H1 (cell line): ENCODE measurements at regions not wholly inside any gene's neighbourhood (a gene's known extent, or its start where the extent isn't known, plus 50 kb on each side); places are given as distances from the start of the nearest gene placed in this dataset.

Source experiments
- CTCF ChIA-PET: fragments of 300-600 bp; sonication (Branson Sonifier 250); formaldehyde crosslinking; loops from one replicate; lab custom pipeline; 2021; ENCODE audit not compliant: partially characterized antibody; lab: Charles Lee
- POLR2A ChIA-PET: fragments of 300-600 bp; sonication (Branson Sonifier 250); formaldehyde crosslinking; loops from one replicate; lab custom pipeline; 2021; ENCODE audit warnings: inconsistent platforms; ENCODE audit not compliant: partially characterized antibody; lab: Charles Lee
- DNase-seq, 2 experiments: peaks; one replicate each; pipeline versions ENCODE4 v3.0.0 to v3.0.0-alpha.2; 2010 to 2022; ENCODE audit warnings: low spot score in 2 of 2, low read depth in 1 of 2, mixed read lengths in 1 of 2
- FAIRE-seq: peaks from 2 replicates; lab custom pipeline; 2011; peaks lifted over from hg19 to GRCh38; lab: Jason Lieb, UNC
- H2AFZ ChIP-seq: 2 replicates; pipeline ENCODE4 v1.8.1; 2012; ENCODE audit warnings: low read length, inconsistent platforms
- H2AK5ac ChIP-seq: 2 replicates; pipeline ENCODE4 v1.6.1; 2013; ENCODE audit warnings: low read depth, low read length
- H2BK120ac ChIP-seq: replicated peaks from 2 replicates; pipeline ENCODE3; 2013; ENCODE audit warnings: low read depth, low read length, inconsistent platforms
- H2BK12ac ChIP-seq: 2 replicates; pipeline ENCODE4 v1.6.1; 2013; ENCODE audit warnings: low read depth, low read length
- H2BK15ac ChIP-seq: 2 replicates; pipeline ENCODE4 v1.6.1; 2013; ENCODE audit warnings: low read length
- H2BK20ac ChIP-seq: 2 replicates; pipeline ENCODE4 v1.6.1; 2013; ENCODE audit warnings: low read length
- H2BK5ac ChIP-seq: 2 replicates; pipeline ENCODE4 v1.6.1; 2013; ENCODE audit warnings: low read depth, low read length
- H3K14ac ChIP-seq: 2 replicates; pipeline ENCODE4 v1.6.1; 2013; ENCODE audit warnings: inconsistent platforms; ENCODE audit not compliant: insufficient read length
- H3K18ac ChIP-seq: 2 replicates; pipeline ENCODE4 v1.6.1; 2013; ENCODE audit warnings: low read length; ENCODE audit errors: extremely low read depth
- H3K23ac ChIP-seq: 2 replicates; pipeline ENCODE4 v1.6.1; 2013; ENCODE audit warnings: inconsistent platforms; ENCODE audit not compliant: insufficient read length
- H3K23me2 ChIP-seq: 2 replicates; pipeline ENCODE4 v1.6.1; 2013; ENCODE audit warnings: low read depth, low read length
- H3K27ac ChIP-seq: 2 replicates; pipeline ENCODE4 v1.6.1; 2011; ENCODE audit warnings: low read depth, low read length, inconsistent platforms
- H3K27me3 ChIP-seq, 4 experiments: replicated peaks in 1 of 4; 1 replicate in 1 of 4; 2 replicates in 3 of 4; pipeline versions ENCODE4 v1.6.1 to v1.8.1; 2011 to 2013; ENCODE audit warnings: low read length in 3 of 4, mild to moderate bottlenecking in 3 of 4, inconsistent platforms in 2 of 4, mixed read lengths in 2 of 4, moderate library complexity in 1 of 4; ENCODE audit not compliant: control insufficient read depth in 3 of 4, insufficient read depth in 3 of 4; ENCODE audit errors: extremely low read depth in 1 of 4
- H3K36me3 ChIP-seq, 4 experiments: 2 replicates each; pipeline versions ENCODE4 v1.6.1 to v1.8.1; 2011 to 2013; ENCODE audit warnings: mild to moderate bottlenecking in 4 of 4, low read length in 3 of 4, moderate library complexity in 2 of 4, control low read depth in 1 of 4, inconsistent platforms in 1 of 4; ENCODE audit not compliant: insufficient read depth in 4 of 4, control insufficient read depth in 2 of 4
- H3K4ac ChIP-seq: replicated peaks from 2 replicates; pipeline ENCODE3; 2013; ENCODE audit warnings: low read length, low read depth, mixed read lengths, inconsistent platforms; ENCODE audit not compliant: insufficient read length
- H3K4me1 ChIP-seq, 4 experiments: replicated peaks in 1 of 4; 1 replicate in 1 of 4; 2 replicates in 3 of 4; pipeline versions ENCODE4 v1.6.1 to v1.8.1; 2011 to 2013; ENCODE audit warnings: low read length in 3 of 4, inconsistent platforms in 2 of 4, mixed read lengths in 1 of 4; ENCODE audit not compliant: insufficient read depth in 4 of 4, control insufficient read depth in 3 of 4
- H3K4me2 ChIP-seq, 2 experiments: 2 replicates each; pipeline versions ENCODE4 v1.6.1 to v1.8.1; 2011 to 2013; ENCODE audit warnings: low read depth in 2 of 2, low read length in 2 of 2, control low read depth in 1 of 2, inconsistent platforms in 1 of 2, mild to moderate bottlenecking in 1 of 2; ENCODE audit not compliant: insufficient read depth in 1 of 2
- H3K4me3 ChIP-seq, 4 experiments: fragments of 200-600, 300-600 bp in 1 of 4; sonication (generic), shearing (Covaris generic), sonication (Bioruptor Twin) in 1 of 4; 2 replicates each; pipeline versions ENCODE4 v1.5.1 to v1.8.1; 2011 to 2016; ENCODE audit warnings: low read length in 4 of 4, low read depth in 3 of 4, control low read depth in 2 of 4, inconsistent platforms in 2 of 4, mild to moderate bottlenecking in 2 of 4, mixed read lengths in 1 of 4, moderate library complexity in 1 of 4; ENCODE audit not compliant: insufficient read depth in 2 of 4; ENCODE audit errors: extremely low read depth in 1 of 4
- H3K56ac ChIP-seq: replicated peaks from 2 replicates; pipeline ENCODE3; 2013; ENCODE audit warnings: low read depth, mild to moderate bottlenecking, mixed read lengths, low read length, inconsistent platforms; ENCODE audit not compliant: insufficient read length
- H3K79me1 ChIP-seq: 2 replicates; pipeline ENCODE4 v1.6.1; 2013; ENCODE audit warnings: low read depth, low read length, control low read depth
- H3K79me2 ChIP-seq, 2 experiments: 2 replicates each; pipeline versions ENCODE4 v1.6.1 to v1.8.1; 2012 to 2013; ENCODE audit warnings: low read length in 2 of 2, mild to moderate bottlenecking in 2 of 2, inconsistent platforms in 1 of 2; ENCODE audit not compliant: insufficient read depth in 2 of 2, control insufficient read depth in 1 of 2
- H3K9ac ChIP-seq, 4 experiments: replicated peaks in 1 of 4; 1 replicate in 1 of 4; 2 replicates in 3 of 4; pipeline versions ENCODE4 v1.6.1 to v1.8.1; 2011 to 2013; ENCODE audit warnings: low read depth in 3 of 4, low read length in 3 of 4, control low read depth in 2 of 4, mild to moderate bottlenecking in 2 of 4, moderate library complexity in 2 of 4, inconsistent platforms in 1 of 4; ENCODE audit errors: extremely low read depth in 1 of 4
- H3K9me3 ChIP-seq, 2 experiments: 2 replicates each; pipeline versions ENCODE4 v1.6.1 to v1.8.1; 2012 to 2013; ENCODE audit warnings: mild to moderate bottlenecking in 2 of 2, moderate library complexity in 2 of 2, control low read depth in 1 of 2, inconsistent platforms in 1 of 2, low read depth in 1 of 2, low read length in 1 of 2, mixed read lengths in 1 of 2; ENCODE audit not compliant: insufficient read depth in 2 of 2
- H4K20me1 ChIP-seq, 2 experiments: replicated peaks in 1 of 2; 2 replicates each; pipeline versions ENCODE3 to v1.8.1; 2011 to 2013; ENCODE audit warnings: inconsistent platforms in 2 of 2, low read length in 2 of 2, mild to moderate bottlenecking in 1 of 2; ENCODE audit not compliant: insufficient read depth in 2 of 2, control insufficient read depth in 1 of 2
- H4K5ac ChIP-seq: 2 replicates; pipeline ENCODE4 v1.6.1; 2013; ENCODE audit warnings: low read length, low read depth, mixed read lengths, inconsistent platforms; ENCODE audit not compliant: insufficient read length
- H4K8ac ChIP-seq: 2 replicates; pipeline ENCODE4 v1.8.0; 2013; ENCODE audit warnings: mild to moderate bottlenecking, moderate library complexity, low read length, inconsistent platforms; ENCODE audit not compliant: insufficient read depth; ENCODE audit errors: extremely low read depth
- H4K91ac ChIP-seq: replicated peaks from 2 replicates; pipeline ENCODE3; 2013; ENCODE audit warnings: low read length, mixed read lengths, inconsistent platforms; ENCODE audit not compliant: insufficient read length
- MAFK ChIP-seq: IDR thresholded peaks from 2 replicates; pipeline ENCODE4 v1.6.1; 2012; ENCODE audit warnings: low read depth, mild to moderate bottlenecking, improper control_type of control experiment, low read length
- PHF8 ChIP-seq: fragments of 200-600 bp; sonication (generic); conservative IDR thresholded peaks from 2 replicates; pipeline ENCODE4 v1.7.1; 2012; ENCODE audit warnings: low read depth, mild to moderate bottlenecking, inconsistent platforms, low read length, moderate library complexity
- POLR2A ChIP-seq, 2 experiments: IDR thresholded peaks; 1 replicate in 1 of 2; 2 replicates in 1 of 2; pipeline ENCODE4 v1.6.1; 2011; ENCODE audit warnings: low read depth in 2 of 2, low read length in 2 of 2, mild to moderate bottlenecking in 2 of 2; ENCODE audit errors: control extremely low read depth in 1 of 2
- RAD21 ChIP-seq, 2 experiments: IDR thresholded peaks in 1 of 2; conservative IDR thresholded peaks in 1 of 2; 2 replicates each; pipeline ENCODE4 v1.6.1; 2011; ENCODE audit warnings: low read depth in 2 of 2, low read length in 2 of 2, improper control_type of control experiment in 1 of 2, inconsistent platforms in 1 of 2, mild to moderate bottlenecking in 1 of 2, moderate library complexity in 1 of 2
- RNF2 ChIP-seq: fragments of 200-900, 300-1000 bp; sonication (generic); IDR thresholded peaks from 2 replicates; pipeline ENCODE4 v1.7.1; 2016; ENCODE audit warnings: borderline replicate concordance, low read depth, mild to moderate bottlenecking, antibody characterized with exemption, low read length; ENCODE audit not compliant: poor library complexity, severe bottlenecking; ENCODE audit errors: missing control alignments
- SP4 ChIP-seq: IDR thresholded peaks from 2 replicates; pipeline ENCODE4 v1.6.1; 2012; ENCODE audit warnings: low read length, inconsistent platforms
- TBP ChIP-seq: IDR thresholded peaks from 2 replicates; pipeline ENCODE4 v1.6.1; 2011; ENCODE audit warnings: low read depth, low read length, improper control_type of control experiment
- WGBS, 2 experiments: shearing (Covaris generic) in 1 of 2; methylation state at CpG; one replicate each; pipeline versions ENCODE4 v1.1.6 to v1.1.7; 2013 to 2015; ENCODE audit warnings: low lambda C conversion rate in 2 of 2, mixed read lengths in 2 of 2, inconsistent platforms in 1 of 2, low coverage in 1 of 2, missing lambda C conversion rate in 1 of 2; ENCODE audit not compliant: insufficient replicate concordance in 2 of 2, insufficient coverage in 1 of 2, insufficient read length in 1 of 2; ENCODE audit errors: extremely low coverage in 1 of 2, missing lambda C conversion rate in 1 of 2; 5-methylcytosine and 5-hydroxymethylcytosine counted together
- TF ChIP-seq, protein P1 (sequence below): IDR thresholded peaks from 2 replicates; pipeline ENCODE4 v1.6.1; 2011; ENCODE audit warnings: low read depth, mild to moderate bottlenecking, low read length; ENCODE audit not compliant: insufficient read depth
- TF ChIP-seq, protein P2 (sequence below): IDR thresholded peaks from 2 replicates; pipeline ENCODE4 v1.6.1; 2011; ENCODE audit warnings: low read length, improper control_type of control experiment
- TF ChIP-seq, protein P3 (sequence below), 3 experiments: IDR thresholded peaks; 1 replicate in 2 of 3; 2 replicates in 1 of 3; pipeline versions ENCODE4 v1.5.1 to v1.6.1; 2011; ENCODE audit warnings: low read length in 3 of 3, mild to moderate bottlenecking in 3 of 3, inconsistent platforms in 2 of 3, low read depth in 1 of 3, moderate library complexity in 1 of 3; ENCODE audit not compliant: insufficient read depth in 1 of 3; ENCODE audit errors: control extremely low read depth in 1 of 3

DNA sequence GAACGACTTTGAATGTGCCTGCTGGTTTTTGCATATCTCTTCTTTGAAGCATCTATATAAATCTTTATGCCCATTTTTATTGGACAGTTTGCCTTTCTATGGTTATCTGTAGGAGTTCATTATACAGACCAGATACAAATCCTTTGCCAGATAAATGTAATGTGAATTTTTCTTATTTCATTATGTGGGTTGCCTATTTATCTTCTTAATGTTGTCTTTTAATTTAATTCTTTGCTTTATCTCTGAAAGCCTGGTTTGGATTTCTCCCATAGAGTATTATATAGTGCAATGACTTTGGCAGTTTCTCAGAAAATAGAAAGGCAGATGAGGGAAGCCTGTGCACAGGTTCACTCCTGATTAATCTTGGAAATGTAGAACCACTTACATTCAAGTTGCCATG lies 1025.1 kb downstream of the GRM8 start:
- no peaks in the 10 kb centered on the region for H3K36me3 ChIP-seq
- POLR2A ChIA-PET, result no interaction called here
- FAIRE-seq (no peak), DNase-seq (no peak)
- no peak overlapping the region for H3K4me3 ChIP-seq
- WGBS, 2 experiments, result 84% methylated on average over 1 of the region's 1 CpG; no CpG with 5 or more reads in 1 of the 2 experiments
- H3K9me3 ChIP-seq, result no peaks in the 10 kb centered on the region
- H3K56ac ChIP-seq, result no peak overlapping the region
- H2BK15ac ChIP-seq, result no peak overlapping the region
- no peak overlapping the region for H4K5ac ChIP-seq
- H4K91ac ChIP-seq, result no peak overlapping the region
- no peak overlapping the region for H4K8ac ChIP-seq
- no peak overlapping the region for H3K23ac ChIP-seq
- H2BK20ac ChIP-seq, result no peak overlapping the region
- no peak overlapping the region for H2AK5ac ChIP-seq
- no peak overlapping the region for H3K18ac ChIP-seq
- no peaks in the 10 kb centered on the region for H4K20me1 ChIP-seq
- no peak overlapping the region for H3K27ac ChIP-seq
- H3K4ac ChIP-seq, result no peak overlapping the region
- H3K14ac ChIP-seq, result no peak overlapping the region
- H2AFZ ChIP-seq, result no peak overlapping the region
- H3K9ac ChIP-seq, result no peak overlapping the region
- no peak overlapping the region for H2BK12ac ChIP-seq
- H2BK5ac ChIP-seq, result no peak overlapping the region
- no peaks in the 10 kb centered on the region; the same call in 1 of the 2 replicates for H3K23me2 ChIP-seq
- H3K27me3 ChIP-seq, result no peaks in the 10 kb centered on the region
- CTCF ChIA-PET, result no interaction called here
- no peak overlapping the region for H3K4me2 ChIP-seq
- no peaks in the 10 kb centered on the region for H3K79me2 ChIP-seq
- no peaks in the 10 kb centered on the region for H3K79me1 ChIP-seq
- H3K4me1 ChIP-seq, result no peaks in the 10 kb centered on the region
- H2BK120ac ChIP-seq, result no peak overlapping the region
- no peak for TF ChIP-seq TBP
- no peak for TF ChIP-seq RAD21 (IDR thresholded peaks at IDR 0.05 in 1 of 2, conservative IDR thresholded peaks at IDR 0.05 in 1 of 2; ENCODE audit: low read depth in 2 of 2, low read length in 2 of 2)
- TF ChIP-seq, protein P1, sequence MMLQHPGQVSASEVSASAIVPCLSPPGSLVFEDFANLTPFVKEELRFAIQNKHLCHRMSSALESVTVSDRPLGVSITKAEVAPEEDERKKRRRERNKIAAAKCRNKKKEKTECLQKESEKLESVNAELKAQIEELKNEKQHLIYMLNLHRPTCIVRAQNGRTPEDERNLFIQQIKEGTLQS, result no peak
- TF ChIP-seq SP4, result no peak
- no peak for TF ChIP-seq POLR2A (IDR thresholded peaks at IDR 0.05; ENCODE audit: control extremely low read depth in 1 of 2, low read depth in 2 of 2, low read length in 2 of 2)
- TF ChIP-seq, protein P2, sequence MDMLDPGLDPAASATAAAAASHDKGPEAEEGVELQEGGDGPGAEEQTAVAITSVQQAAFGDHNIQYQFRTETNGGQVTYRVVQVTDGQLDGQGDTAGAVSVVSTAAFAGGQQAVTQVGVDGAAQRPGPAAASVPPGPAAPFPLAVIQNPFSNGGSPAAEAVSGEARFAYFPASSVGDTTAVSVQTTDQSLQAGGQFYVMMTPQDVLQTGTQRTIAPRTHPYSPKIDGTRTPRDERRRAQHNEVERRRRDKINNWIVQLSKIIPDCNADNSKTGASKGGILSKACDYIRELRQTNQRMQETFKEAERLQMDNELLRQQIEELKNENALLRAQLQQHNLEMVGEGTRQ, result no peak
- TF ChIP-seq, protein P3, sequence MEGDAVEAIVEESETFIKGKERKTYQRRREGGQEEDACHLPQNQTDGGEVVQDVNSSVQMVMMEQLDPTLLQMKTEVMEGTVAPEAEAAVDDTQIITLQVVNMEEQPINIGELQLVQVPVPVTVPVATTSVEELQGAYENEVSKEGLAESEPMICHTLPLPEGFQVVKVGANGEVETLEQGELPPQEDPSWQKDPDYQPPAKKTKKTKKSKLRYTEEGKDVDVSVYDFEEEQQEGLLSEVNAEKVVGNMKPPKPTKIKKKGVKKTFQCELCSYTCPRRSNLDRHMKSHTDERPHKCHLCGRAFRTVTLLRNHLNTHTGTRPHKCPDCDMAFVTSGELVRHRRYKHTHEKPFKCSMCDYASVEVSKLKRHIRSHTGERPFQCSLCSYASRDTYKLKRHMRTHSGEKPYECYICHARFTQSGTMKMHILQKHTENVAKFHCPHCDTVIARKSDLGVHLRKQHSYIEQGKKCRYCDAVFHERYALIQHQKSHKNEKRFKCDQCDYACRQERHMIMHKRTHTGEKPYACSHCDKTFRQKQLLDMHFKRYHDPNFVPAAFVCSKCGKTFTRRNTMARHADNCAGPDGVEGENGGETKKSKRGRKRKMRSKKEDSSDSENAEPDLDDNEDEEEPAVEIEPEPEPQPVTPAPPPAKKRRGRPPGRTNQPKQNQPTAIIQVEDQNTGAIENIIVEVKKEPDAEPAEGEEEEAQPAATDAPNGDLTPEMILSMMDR (IDR thresholded peaks at IDR 0.05; ENCODE audit: control extremely low read depth in 1 of 3, insufficient read depth in 1 of 3, low read depth in 1 of 3, low read length in 3 of 3), result no peak
- no peak for TF ChIP-seq MAFK
- no peak for TF ChIP-seq RNF2
- no peak for TF ChIP-seq PHF8
